CD14-positive monocyte (primary cell): ENCODE measurements at regions not wholly inside any gene's neighbourhood (a gene's known extent, or its start where the extent isn't known, plus 50 kb on each side); places are given as distances from the start of the nearest gene placed in this dataset.
"Not testable (repeated sequence)": the region's sequence is repeated elsewhere in the genome, so short reads cannot be mapped to it uniquely, and the experiment has no call there.

ENCODE experiments used
- DNase-seq, 3 donors: peaks; one replicate each; pipeline ENCODE4 v3.0.0-alpha.2; 2011 to 2022
- H2AFZ ChIP-seq: 2 replicates; pipeline ENCODE4 v1.6.0; 2012; ENCODE audit warnings: mild to moderate bottlenecking, low read depth, low read length, inconsistent platforms; ENCODE audit not compliant: insufficient read depth, poor library complexity, severe bottlenecking
- H3K27ac ChIP-seq, 2 donors: 1 replicate in 1 of 2; 2 replicates in 1 of 2; pipeline ENCODE4 v1.5.1; 2012 to 2013; ENCODE audit warnings: low read length in 2 of 2, control low read depth in 1 of 2, inconsistent platforms in 1 of 2, low read depth in 1 of 2, mild to moderate bottlenecking in 1 of 2
- H3K27me3 ChIP-seq, 2 donors: one replicate each; pipeline versions ENCODE4 v1.6.0 to v1.6.1; 2011 to 2013; ENCODE audit warnings: low read length in 2 of 2; ENCODE audit not compliant: control insufficient read depth in 2 of 2, insufficient read depth in 2 of 2
- H3K36me3 ChIP-seq, 2 donors: replicated peaks in 1 of 2; 1 replicate in 1 of 2; 2 replicates in 1 of 2; pipeline versions ENCODE4 v1.5.1 to v1.6.1; 2012 to 2013; ENCODE audit warnings: low read length in 2 of 2, control low read depth in 1 of 2, inconsistent platforms in 1 of 2, mild to moderate bottlenecking in 1 of 2; ENCODE audit not compliant: insufficient read depth in 2 of 2, control insufficient read depth in 1 of 2
- H3K4me1 ChIP-seq, 2 donors: 1 replicate in 1 of 2; 2 replicates in 1 of 2; pipeline versions ENCODE4 v1.5.1 to v1.6.1; 2012 to 2013; ENCODE audit warnings: low read length in 2 of 2, control low read depth in 1 of 2, inconsistent platforms in 1 of 2, mild to moderate bottlenecking in 1 of 2, moderate library complexity in 1 of 2; ENCODE audit not compliant: insufficient read depth in 2 of 2, control insufficient read depth in 1 of 2
- H3K4me2 ChIP-seq: replicated peaks from 2 replicates; pipeline ENCODE3; 2012; ENCODE audit warnings: low read length, moderate library complexity, mild to moderate bottlenecking; ENCODE audit not compliant: poor library complexity, severe bottlenecking; ENCODE audit errors: extremely low read depth
- H3K4me3 ChIP-seq, 3 experiments: fragments of 200-600 bp in 1 of 3; sonication (generic) in 1 of 3; replicated peaks in 1 of 3; 1 replicate in 2 of 3; 2 replicates in 1 of 3; pipeline ENCODE4 v1.5.1; 2011 to 2013; ENCODE audit warnings: low read length in 3 of 3, mild to moderate bottlenecking in 3 of 3, control low read depth in 2 of 3, low read depth in 2 of 3, inconsistent platforms in 1 of 3, moderate library complexity in 1 of 3
- H3K79me2 ChIP-seq: 2 replicates; pipeline ENCODE4 v1.6.0; 2012; ENCODE audit warnings: mild to moderate bottlenecking, control low read depth, inconsistent platforms, low read length, moderate library complexity; ENCODE audit not compliant: insufficient read depth
- H3K9ac ChIP-seq: 2 replicates; pipeline ENCODE4 v1.6.0; 2017; ENCODE audit warnings: low read length, mild to moderate bottlenecking; ENCODE audit not compliant: insufficient read depth, poor library complexity, severe bottlenecking
- H3K9me3 ChIP-seq, 2 donors: replicated peaks in 1 of 2; 1 replicate in 1 of 2; 2 replicates in 1 of 2; pipeline versions ENCODE4 v1.5.1 to v1.6.1; 2012 to 2013; ENCODE audit warnings: low read length in 2 of 2, control low read depth in 1 of 2; ENCODE audit not compliant: control insufficient read depth in 1 of 2, insufficient read depth in 1 of 2
- H4K20me1 ChIP-seq: 2 replicates; pipeline ENCODE4 v1.6.0; 2012; ENCODE audit warnings: mild to moderate bottlenecking, low read length, control low read depth, moderate library complexity; ENCODE audit not compliant: insufficient read depth
- H3K27ac Mint-ChIP-seq, 7 donors: one replicate each; pipeline ENCODE4 v1.8.0; 2020; ENCODE audit warnings: mild to moderate bottlenecking in 7 of 7, mixed read lengths in 7 of 7, moderate library complexity in 6 of 7, inconsistent platforms in 2 of 7
- H3K27me3 Mint-ChIP-seq, 3 donors: one replicate each; pipeline ENCODE4 v1.8.0; 2021 to 2022; ENCODE audit warnings: low read depth in 3 of 3, mild to moderate bottlenecking in 3 of 3, mixed read lengths in 3 of 3, moderate library complexity in 3 of 3, inconsistent platforms in 1 of 3
- H3K36me3 Mint-ChIP-seq, 2 donors: one replicate each; pipeline ENCODE4 v1.8.0; 2020; ENCODE audit warnings: mixed read lengths in 2 of 2, inconsistent platforms in 1 of 2, mild to moderate bottlenecking in 1 of 2
- H3K4me1 Mint-ChIP-seq: one replicate; pipeline ENCODE4 v1.8.0; 2020; ENCODE audit warnings: mild to moderate bottlenecking, mixed read lengths
- H3K4me3 Mint-ChIP-seq, 2 donors: one replicate each; pipeline ENCODE4 v1.8.0; 2020; ENCODE audit warnings: mild to moderate bottlenecking in 2 of 2, mixed read lengths in 2 of 2, moderate library complexity in 1 of 2
- H3K9me3 Mint-ChIP-seq, 7 donors: one replicate each; pipeline ENCODE4 v1.8.0; 2020 to 2022; ENCODE audit warnings: mixed read lengths in 7 of 7, mild to moderate bottlenecking in 6 of 7, moderate library complexity in 6 of 7, inconsistent platforms in 2 of 7
- CTCF ChIP-seq: fragments of 200-600 bp; IDR thresholded peaks from one replicate; pipeline ENCODE4 v1.8.0; 2022; ENCODE audit warnings: antibody characterized with exemption, mild to moderate bottlenecking
- WGBS: methylation state at CpG from one replicate; pipeline ENCODE4 v1.1.5; 2013; ENCODE audit warnings: missing lambda C conversion rate; ENCODE audit not compliant: insufficient coverage; 5-methylcytosine and 5-hydroxymethylcytosine counted together
- intact Hi-C, 2 donors: fragments of 100-400 bp; cut with micrococcal nuclease; formaldehyde crosslinking; loops; one replicate each; pipeline versions ENCODE4 v1.15.0 to v1.15.1; 2023

- Mint-ChIP-seq H3K4me1 (no peaks in the 10 kb centered on the region), H3K9me3 (peaks cover 0 to 6% (median 2%) of the 10 kb centered on the region in 7 donors), H3K27ac (no peak overlapping the region), H3K27me3 (peaks cover 5 to 12% (median 6%) of the 10 kb centered on the region in 3 donors), H3K36me3 (no peaks in the 10 kb centered on the region), H3K4me3 (no peak overlapping the region)
- intact Hi-C loops: no loop called here
- H3K9me3 ChIP-seq: no peaks in the 10 kb centered on the region
- no peaks in the 10 kb centered on the region for H3K27me3 ChIP-seq
- no peaks in the 10 kb centered on the region for H3K36me3 ChIP-seq
- H3K4me2 ChIP-seq: no peak overlapping the region
- WGBS: 93% methylated on average over 2 of the region's 4 CpGs
- H2AFZ ChIP-seq: no peak overlapping the region
- TF ChIP-seq CTCF: no peak
- H3K27ac ChIP-seq: no peak overlapping the region
- H3K4me1 ChIP-seq: no peaks in the 10 kb centered on the region
- H3K9ac ChIP-seq: no peak overlapping the region
- H4K20me1 ChIP-seq: no peaks in the 10 kb centered on the region
- no peaks in the 10 kb centered on the region for H3K79me2 ChIP-seq
- DNase-seq: no peak
- H3K4me3 ChIP-seq: no peak overlapping the region
Observed at GRCh38 chr18:2240311-2240705, 331.0 kb downstream of the METTL4 start.

- no peaks in the 10 kb centered on the region for H4K20me1 ChIP-seq
- no peak overlapping the region for H2AFZ ChIP-seq
- peaks cover 3 to 10% (median 5%) of the 10 kb centered on the region in 3 donors for H3K27me3 Mint-ChIP-seq
- intact Hi-C loops: no loop called here
- no peak overlapping the region for H3K27ac Mint-ChIP-seq
- H3K4me1 Mint-ChIP-seq: no peaks in the 10 kb centered on the region
- H3K4me3 Mint-ChIP-seq: no peak overlapping the region
- no peak for TF ChIP-seq CTCF
- H3K27me3 ChIP-seq: no peaks in the 10 kb centered on the region
- H3K9me3 ChIP-seq: no peaks in the 10 kb centered on the region
- no peaks in the 10 kb centered on the region for H3K4me1 ChIP-seq
- no peaks in the 10 kb centered on the region for H3K36me3 ChIP-seq
- H3K27ac ChIP-seq: no peak overlapping the region
- no peak overlapping the region for H3K9ac ChIP-seq
- no peaks in the 10 kb centered on the region for H3K79me2 ChIP-seq
- H3K4me2 ChIP-seq: no peak overlapping the region
- no peak overlapping the region for H3K4me3 ChIP-seq
- DNase-seq: no peak
- H3K36me3 Mint-ChIP-seq: no peaks in the 10 kb centered on the region
- peaks cover 2 to 6% (median 5%) of the 10 kb centered on the region in 7 donors for H3K9me3 Mint-ChIP-seq
Observed at GRCh38 chr18:2244641-2245040, 326.7 kb downstream of the METTL4 start.

DNA sequence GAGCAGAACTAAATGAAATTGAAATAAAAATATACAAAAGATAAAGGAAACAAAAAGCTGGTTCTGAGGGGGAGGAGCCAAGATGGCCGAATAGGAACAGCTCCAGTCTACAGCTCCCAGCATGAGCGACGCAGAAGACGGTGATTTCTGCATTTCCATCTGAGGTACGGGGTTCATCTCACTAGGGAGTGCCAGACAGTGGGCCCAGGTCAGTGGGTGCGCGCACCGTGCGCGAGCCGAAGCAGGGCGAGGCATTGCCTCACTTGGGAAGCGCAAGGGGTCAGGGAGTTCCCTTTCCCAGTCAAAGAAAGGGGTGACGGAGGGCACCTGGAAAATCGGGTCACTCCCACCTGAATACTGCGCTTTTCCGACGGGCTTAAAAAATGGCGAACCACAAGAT is 324.2 kb downstream of the METTL4 start:
- H3K9me3 ChIP-seq, H3K9ac ChIP-seq, H3K4me3 Mint-ChIP-seq, H3K36me3 Mint-ChIP-seq, H3K4me1 Mint-ChIP-seq, H2AFZ ChIP-seq, H3K27ac Mint-ChIP-seq, H3K4me3 ChIP-seq, H3K9me3 Mint-ChIP-seq, H3K4me2 ChIP-seq, H3K36me3 ChIP-seq, intact Hi-C loops, DNase-seq, H4K20me1 ChIP-seq, H3K27me3 ChIP-seq, H3K79me2 ChIP-seq, H3K27ac ChIP-seq, H3K27me3 Mint-ChIP-seq, H3K4me1 ChIP-seq: not testable (repeated sequence)
- 100% methylated on average over 6 of the region's 19 CpGs for WGBS
